Neuronal stem cell (in vitro differentiated cells): ENCODE measurements at regions not wholly inside any gene's neighbourhood (a gene's known extent, or its start where the extent isn't known, plus 50 kb on each side); places are given as distances from the start of the nearest gene placed in this dataset.

Source experiments
- DNase-seq: peaks from one replicate; pipeline ENCODE4 v3.0.0-alpha.2; 2013; ENCODE audit warnings: low spot score
- H2AFZ ChIP-seq: one replicate; pipeline ENCODE4 v1.6.1; 2013; ENCODE audit warnings: mild to moderate bottlenecking, low read length, inconsistent platforms
- H2AK5ac ChIP-seq: 2 replicates; pipeline ENCODE4 v1.6.1; 2013; ENCODE audit warnings: low read depth, mild to moderate bottlenecking, inconsistent platforms, low read length, moderate library complexity, mixed read lengths
- H2BK120ac ChIP-seq: 2 replicates; pipeline ENCODE4 v1.6.1; 2013; ENCODE audit warnings: low read depth, mild to moderate bottlenecking, inconsistent platforms, low read length, moderate library complexity, mixed read lengths
- H2BK12ac ChIP-seq: one replicate; pipeline ENCODE4 v1.6.1; 2013; ENCODE audit warnings: low read length, inconsistent platforms
- H2BK15ac ChIP-seq: 2 replicates; pipeline ENCODE4 v1.6.1; 2013; ENCODE audit warnings: mild to moderate bottlenecking, low read length, inconsistent platforms, mixed read lengths
- H2BK5ac ChIP-seq: one replicate; pipeline ENCODE4 v1.6.1; 2013; ENCODE audit warnings: inconsistent platforms, mild to moderate bottlenecking, low read length, moderate library complexity
- H3K14ac ChIP-seq: one replicate; pipeline ENCODE4 v1.6.1; 2013; ENCODE audit warnings: low read length, inconsistent platforms
- H3K18ac ChIP-seq: 2 replicates; pipeline ENCODE4 v1.6.1; 2013; ENCODE audit warnings: low read length, inconsistent platforms
- H3K23ac ChIP-seq: 2 replicates; pipeline ENCODE4 v1.6.1; 2013; ENCODE audit warnings: low read depth, mild to moderate bottlenecking, mixed read lengths, low read length, inconsistent platforms; ENCODE audit not compliant: poor library complexity
- H3K27ac ChIP-seq: replicated peaks from 3 replicates; pipeline ENCODE4 v1.5.1; 2013; ENCODE audit warnings: low read length, inconsistent platforms
- H3K27me3 ChIP-seq, 3 experiments: 2 replicates each; pipeline ENCODE4 v1.6.1; 2013; ENCODE audit warnings: low read length in 3 of 3, mild to moderate bottlenecking in 2 of 3, inconsistent platforms in 1 of 3, low read depth in 1 of 3, mixed read lengths in 1 of 3, moderate library complexity in 1 of 3; ENCODE audit not compliant: control insufficient read depth in 3 of 3, insufficient read depth in 3 of 3
- H3K36me3 ChIP-seq, 2 donors: replicated peaks in 1 of 2; 2 replicates each; pipeline ENCODE4 v1.6.1; 2013; ENCODE audit warnings: low read length in 2 of 2; ENCODE audit not compliant: control insufficient read depth in 2 of 2, insufficient read depth in 2 of 2
- H3K4ac ChIP-seq: 2 replicates; pipeline ENCODE4 v1.6.1; 2013; ENCODE audit warnings: inconsistent platforms, mild to moderate bottlenecking, low read length, moderate library complexity
- H3K4me1 ChIP-seq, 2 donors: 1 replicate in 1 of 2; 2 replicates in 1 of 2; pipeline ENCODE4 v1.6.1; 2013; ENCODE audit warnings: low read length in 2 of 2, low read depth in 1 of 2; ENCODE audit not compliant: control insufficient read depth in 2 of 2, insufficient read depth in 1 of 2
- H3K4me2 ChIP-seq: one replicate; pipeline ENCODE4 v1.6.1; 2013; ENCODE audit warnings: mild to moderate bottlenecking, low read length, inconsistent platforms; ENCODE audit not compliant: insufficient read depth, poor library complexity, severe bottlenecking
- H3K4me3 ChIP-seq, 2 donors: 2 replicates each; pipeline ENCODE4 v1.5.1; 2013; ENCODE audit warnings: low read length in 2 of 2, mild to moderate bottlenecking in 2 of 2, inconsistent platforms in 1 of 2, moderate library complexity in 1 of 2
- H3K79me1 ChIP-seq: one replicate; pipeline ENCODE4 v1.6.1; 2013; ENCODE audit warnings: low read depth, mild to moderate bottlenecking, inconsistent platforms, low read length, moderate library complexity
- H3K9ac ChIP-seq: one replicate; pipeline ENCODE4 v1.6.1; 2013; ENCODE audit warnings: mild to moderate bottlenecking, low read depth, low read length, inconsistent platforms; ENCODE audit not compliant: poor library complexity
- H3K9me3 ChIP-seq, 2 donors: replicated peaks in 1 of 2; 2 replicates each; pipeline versions ENCODE3 to v1.6.1; 2013; ENCODE audit warnings: low read length in 2 of 2, mild to moderate bottlenecking in 2 of 2, inconsistent platforms in 1 of 2, low read depth in 1 of 2, mixed read lengths in 1 of 2, moderate library complexity in 1 of 2; ENCODE audit not compliant: control insufficient read depth in 2 of 2, insufficient read depth in 1 of 2
- H4K8ac ChIP-seq: one replicate; pipeline ENCODE4 v1.6.1; 2013; ENCODE audit warnings: low read depth, mild to moderate bottlenecking, inconsistent platforms, low read length, moderate library complexity
- H4K91ac ChIP-seq: one replicate; pipeline ENCODE4 v1.6.1; 2013; ENCODE audit warnings: low read length, low read depth, mild to moderate bottlenecking, inconsistent platforms; ENCODE audit not compliant: poor library complexity
- WGBS, 2 donors: extraction: QIAGEN DNeasy Blood & Tissue Kit; methylation state at CpG; one replicate each; pipeline ENCODE4 v1.1.7; 2013; ENCODE audit warnings: missing lambda C conversion rate in 2 of 2, mixed read lengths in 1 of 2; ENCODE audit not compliant: insufficient read length in 2 of 2, insufficient replicate concordance in 1 of 2; ENCODE audit errors: extremely low coverage in 2 of 2; 5-methylcytosine and 5-hydroxymethylcytosine counted together

DNA sequence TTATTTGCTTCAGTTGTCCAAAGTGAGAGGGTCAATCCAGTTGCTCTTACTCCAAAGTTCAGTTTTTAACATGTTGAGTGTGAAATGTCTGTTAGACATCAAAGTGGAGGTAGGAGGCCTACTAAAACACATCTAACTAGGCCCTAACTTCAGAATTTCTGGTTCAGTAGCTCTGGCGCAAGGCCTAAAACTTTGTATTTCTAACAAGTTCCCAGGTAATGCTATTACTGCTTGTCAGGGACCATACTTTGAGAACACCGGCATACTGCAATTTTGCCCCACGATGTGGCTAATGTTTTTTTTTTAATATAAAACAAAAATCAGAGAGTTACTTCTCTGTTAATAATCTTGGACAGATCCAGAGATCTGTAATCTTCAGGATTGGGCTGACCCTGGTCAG lies 72.4 kb upstream of the LRRC55 start:
- H3K18ac ChIP-seq, result no peak overlapping the region
- no CpG with 5 or more reads among the region's 3 CpGs for WGBS, 2 donors
- no peak overlapping the region for H2BK5ac ChIP-seq
- H3K4me2 ChIP-seq, result no peak overlapping the region
- no peak overlapping the region for H4K91ac ChIP-seq
- H4K8ac ChIP-seq, result no peak overlapping the region
- no peak overlapping the region for H2BK15ac ChIP-seq
- H3K4me1 ChIP-seq, result no peaks in the 10 kb centered on the region
- H3K79me1 ChIP-seq, result no peaks in the 10 kb centered on the region
- no peak overlapping the region for H2AK5ac ChIP-seq
- H3K27ac ChIP-seq, result no peak overlapping the region
- no peak overlapping the region for H3K4ac ChIP-seq
- H2BK120ac ChIP-seq, result no peak overlapping the region
- H3K9me3 ChIP-seq, result peaks cover 3 to 8% of the 10 kb centered on the region in 2 donors
- H3K23ac ChIP-seq, result no peak overlapping the region
- no peak overlapping the region for H2AFZ ChIP-seq
- H3K9ac ChIP-seq, result no peak overlapping the region
- H3K27me3 ChIP-seq, result no peaks in the 10 kb centered on the region
- no peaks in the 10 kb centered on the region for H3K36me3 ChIP-seq
- no peak overlapping the region for H2BK12ac ChIP-seq
- H3K4me3 ChIP-seq, result no peak overlapping the region
- no peak for DNase-seq
- H3K14ac ChIP-seq, result no peak overlapping the region

DNA sequence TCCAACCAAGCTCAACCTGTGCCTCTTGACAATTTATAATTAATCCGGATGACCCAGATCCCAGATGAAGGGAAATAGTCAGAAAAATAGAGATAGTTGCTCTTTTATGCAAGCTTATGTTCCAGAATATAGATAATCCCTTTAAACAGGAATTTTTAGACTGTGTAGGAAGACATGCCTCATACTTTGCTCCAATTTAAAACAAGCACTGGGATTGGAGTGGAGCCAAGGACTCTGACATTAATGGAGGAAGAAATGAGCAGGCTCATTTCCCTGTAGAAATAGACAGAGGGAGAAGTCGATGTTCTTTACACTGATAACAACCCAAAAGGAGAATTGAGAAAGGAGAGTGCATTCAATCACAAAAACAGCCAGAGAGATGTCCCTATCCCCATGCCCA lies 70.1 kb upstream of the LRRC55 start:
- no peak overlapping the region for H2BK12ac ChIP-seq
- DNase-seq, result no peak
- H2BK15ac ChIP-seq, result no peak overlapping the region
- no peaks in the 10 kb centered on the region for H3K79me1 ChIP-seq
- no peak overlapping the region for H3K4me3 ChIP-seq
- H3K27me3 ChIP-seq, result no peaks in the 10 kb centered on the region
- H3K9me3 ChIP-seq, result peaks cover 2 to 5% of the 10 kb centered on the region in 2 donors
- H4K91ac ChIP-seq, result no peak overlapping the region
- no peak overlapping the region for H3K27ac ChIP-seq
- no peak overlapping the region for H3K23ac ChIP-seq
- no peak overlapping the region for H2BK5ac ChIP-seq
- no CpG with 5 or more reads among the region's 2 CpGs for WGBS, 2 donors
- no peak overlapping the region for H4K8ac ChIP-seq
- no peak overlapping the region for H3K14ac ChIP-seq
- H2AFZ ChIP-seq, result no peak overlapping the region
- H2BK120ac ChIP-seq, result no peak overlapping the region
- H2AK5ac ChIP-seq, result no peak overlapping the region
- H3K4me1 ChIP-seq, result no peaks in the 10 kb centered on the region
- H3K9ac ChIP-seq, result no peak overlapping the region
- H3K36me3 ChIP-seq, result no peaks in the 10 kb centered on the region
- no peak overlapping the region for H3K4ac ChIP-seq
- H3K18ac ChIP-seq, result no peak overlapping the region
- no peak overlapping the region for H3K4me2 ChIP-seq

DNA sequence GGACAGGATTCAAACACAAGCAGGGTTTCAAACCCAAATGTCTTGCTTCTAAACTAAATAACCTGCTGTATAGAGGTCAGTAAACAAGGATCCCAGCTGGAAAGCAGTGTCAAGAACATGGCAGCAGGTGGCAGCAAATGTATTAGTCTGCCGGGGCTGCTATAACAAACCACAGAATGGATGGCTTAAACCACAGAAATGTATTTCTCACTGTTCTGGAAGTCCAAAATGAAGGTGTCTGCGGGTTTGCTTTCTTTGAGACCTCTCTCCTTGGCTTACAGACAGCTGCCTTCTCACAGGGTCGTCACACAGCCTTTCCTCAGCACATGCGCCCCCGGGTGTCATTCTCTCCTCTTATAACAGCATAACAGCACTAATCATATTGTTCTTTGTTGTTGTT lies 65.1 kb upstream of the LRRC55 start:
- Histone ChIP-seq H3K36me3 (no peaks in the 10 kb centered on the region), H2BK5ac (no peak overlapping the region), H3K27me3 (no peaks in the 10 kb centered on the region), H2BK120ac (no peak overlapping the region), H3K4ac (no peak overlapping the region), H3K27ac (no peak overlapping the region), H2BK15ac (no peak overlapping the region), H2AFZ (peak overlapping the region; percentile 6), H2BK12ac (no peak overlapping the region), H3K4me2 (no peak overlapping the region), H3K18ac (no peak overlapping the region), H3K4me3 (no peak overlapping the region), H4K8ac (no peak overlapping the region), H4K91ac (no peak overlapping the region), H3K9ac (no peak overlapping the region), H3K23ac (no peak overlapping the region), H3K79me1 (no peaks in the 10 kb centered on the region), H3K14ac (no peak overlapping the region), H3K9me3 (peaks cover 0 to 8% of the 10 kb centered on the region in 2 donors), H3K4me1 (peaks cover 0 to under 1% of the 10 kb centered on the region in 2 donors), H2AK5ac (no peak overlapping the region)
- DNase-seq, result no peak
- no CpG with 5 or more reads among the region's 5 CpGs for WGBS, 2 donors

DNA sequence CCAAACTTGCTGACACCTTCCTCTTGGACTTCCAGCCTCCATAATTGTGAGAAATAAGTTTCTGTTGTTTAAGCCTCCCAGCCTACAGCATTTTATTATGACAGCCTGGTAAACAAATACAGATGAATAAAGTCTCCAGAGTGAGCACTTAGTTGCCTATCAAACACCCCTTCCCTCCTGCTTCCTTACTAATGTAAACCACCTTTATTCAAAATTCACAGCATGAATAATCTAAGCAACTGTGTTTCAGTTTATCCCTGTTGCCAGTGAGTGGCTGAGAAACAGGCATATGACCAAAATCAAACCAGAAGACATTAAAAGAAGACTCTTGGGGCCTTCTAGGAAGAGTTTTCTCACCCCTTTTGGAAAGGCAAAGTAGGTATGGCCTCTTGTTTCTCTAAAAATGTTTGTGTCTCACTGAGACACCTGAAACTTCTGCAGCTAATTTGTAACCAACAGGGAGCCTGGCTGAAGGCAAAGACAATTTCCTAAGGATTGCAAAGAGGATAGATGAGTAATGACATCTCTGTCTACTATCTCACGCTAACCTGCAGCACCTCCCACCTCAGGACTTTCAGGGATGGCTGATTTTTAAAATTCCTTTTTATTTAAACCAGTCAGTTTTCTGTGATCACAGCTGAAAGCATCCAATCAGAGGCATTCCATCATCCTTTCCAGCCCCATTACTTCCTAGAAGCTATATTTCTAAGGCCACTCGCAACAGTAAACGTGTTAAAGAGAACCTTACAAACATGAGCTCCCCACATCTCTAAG lies 61.4 kb upstream of the LRRC55 start:
- H3K4ac ChIP-seq, result no peak overlapping the region
- no peaks in the 10 kb centered on the region for H3K79me1 ChIP-seq

More for the DNA sequence above, 61.4 kb upstream of the LRRC55 start:
- no peak overlapping the region for H2BK15ac ChIP-seq
- no peak overlapping the region for H3K4me3 ChIP-seq
- H4K91ac ChIP-seq, result no peak overlapping the region
- DNase-seq, result no peak
- no peak overlapping the region for H2BK12ac ChIP-seq
- H4K8ac ChIP-seq, result no peak overlapping the region
- no peak overlapping the region for H3K4me2 ChIP-seq
- no CpG with 5 or more reads among the region's 3 CpGs for WGBS, 2 donors
- no peak overlapping the region for H3K27ac ChIP-seq
- no peak overlapping the region for H3K18ac ChIP-seq
- no peaks in the 10 kb centered on the region for H3K27me3 ChIP-seq
- H2AFZ ChIP-seq, result no peak overlapping the region
- no peak overlapping the region for H3K23ac ChIP-seq
- H3K14ac ChIP-seq, result no peak overlapping the region
- H3K9ac ChIP-seq, result no peak overlapping the region
- no peak overlapping the region for H2BK120ac ChIP-seq
- no peaks in the 10 kb centered on the region for H3K36me3 ChIP-seq
- H3K4me1 ChIP-seq, result peaks cover 15 to 17% of the 10 kb centered on the region in 2 donors
- H2BK5ac ChIP-seq, result no peak overlapping the region
- H3K9me3 ChIP-seq, result peaks cover 0 to 8% of the 10 kb centered on the region in 2 donors
- H2AK5ac ChIP-seq, result no peak overlapping the region
